ENCODE measurements at regions not wholly inside any gene's neighbourhood (a gene's known extent, or its start where the extent isn't known, plus 50 kb on each side); places are given as distances from the start of the nearest gene placed in this dataset.
A peak's percentile ranks its signal among the peaks of the same experiment; 100 is the strongest.

GRCh38 chr2:3079959-3080948, 297.4 kb downstream of the EIPR1 start:
- no peaks in the 10 kb centered on the region for H3K4me1 ChIP-seq
- no peak overlapping the region for H3K27ac ChIP-seq (replicated peaks in 1 of 4)
- intact Hi-C loops (cut with DNase I): no loop called here
- no peaks in the 10 kb centered on the region for H3K36me3 ChIP-seq
- DNase-seq (ENCODE audit: extremely low spot score): peak; percentile 79
- WGBS: 91% methylated on average over 13 of the region's 14 CpGs
- H3K27me3 ChIP-seq: peaks cover 0 to 4% (median 0%) of the 10 kb centered on the region in 4 donors
- H3K9me3 ChIP-seq: no peaks in the 10 kb centered on the region
- no peak for TF ChIP-seq POLR2AphosphoS5 (IDR thresholded peaks at IDR 0.05)
- TF ChIP-seq POLR2A (IDR thresholded peaks at IDR 0.05; ENCODE audit: low read depth): no peak
- no peak for TF ChIP-seq CTCF (IDR thresholded peaks at IDR 0.05)
- TF ChIP-seq EP300 (IDR thresholded peaks at IDR 0.05): no peak
- H3K4me3 ChIP-seq: no peak overlapping the region

GRCh38 chr2:3079466-3079865, 298.2 kb downstream of the EIPR1 start:
- Histone ChIP-seq H3K27ac (replicated peaks in 1 of 4) (no peak overlapping the region), H3K36me3 (no peaks in the 10 kb centered on the region), H3K9me3 (no peaks in the 10 kb centered on the region), H3K4me1 (no peaks in the 10 kb centered on the region), H3K4me3 (no peak overlapping the region), H3K27me3 (peaks cover 0 to 4% (median 0%) of the 10 kb centered on the region in 4 donors)
- intact Hi-C loops (cut with DNase I): no loop called here
- 95% methylated on average over 2 of the region's 2 CpGs for WGBS
- DNase-seq (ENCODE audit: extremely low spot score): peak; percentile 42
- no peak for TF ChIP-seq EP300 (IDR thresholded peaks at IDR 0.05)
- TF ChIP-seq POLR2AphosphoS5 (IDR thresholded peaks at IDR 0.05): no peak
- TF ChIP-seq POLR2A (IDR thresholded peaks at IDR 0.05; ENCODE audit: low read depth): no peak

- 83% methylated on average over 4 of the region's 4 CpGs for WGBS
- intact Hi-C loops (cut with DNase I): no loop called here
Observed at GRCh38 chr2:3078684-3079083, 298.9 kb downstream of the EIPR1 start.

GRCh38 chr2:3076848-3077642, 300.6 kb downstream of the EIPR1 start:
- 80% methylated on average over 21 of the region's 21 CpGs for WGBS
- Histone ChIP-seq H3K9me3 (no peaks in the 10 kb centered on the region), H3K36me3 (no peaks in the 10 kb centered on the region), H3K4me3 (no peak overlapping the region), H3K27me3 (peaks cover 0 to 8% (median 0%) of the 10 kb centered on the region in 4 donors), H3K4me1 (no peaks in the 10 kb centered on the region), H3K27ac (replicated peaks in 1 of 4) (no peak overlapping the region)
- intact Hi-C loops (cut with DNase I): no loop called here
- DNase-seq (ENCODE audit: extremely low spot score): peak; percentile 80
- TF ChIP-seq POLR2A (IDR thresholded peaks at IDR 0.05; ENCODE audit: low read depth) (no peak), EP300 (IDR thresholded peaks at IDR 0.05) (no peak), CTCF (IDR thresholded peaks at IDR 0.05) (no peak), POLR2AphosphoS5 (IDR thresholded peaks at IDR 0.05) (no peak)

More at GRCh38 chr2:3078684-3079083, 298.9 kb downstream of the EIPR1 start:
- no peak for TF ChIP-seq CTCF (IDR thresholded peaks at IDR 0.05)
- TF ChIP-seq POLR2A (IDR thresholded peaks at IDR 0.05; ENCODE audit: low read depth): no peak
- TF ChIP-seq EP300 (IDR thresholded peaks at IDR 0.05): no peak
- TF ChIP-seq POLR2AphosphoS5 (IDR thresholded peaks at IDR 0.05): no peak
- H3K4me1 ChIP-seq: no peaks in the 10 kb centered on the region
- H3K9me3 ChIP-seq: no peaks in the 10 kb centered on the region
- H3K36me3 ChIP-seq: no peaks in the 10 kb centered on the region
- H3K27me3 ChIP-seq: peaks cover 0 to 10% (median 0%) of the 10 kb centered on the region in 4 donors
- DNase-seq (ENCODE audit: extremely low spot score): peak; percentile 21
- no peak overlapping the region for H3K4me3 ChIP-seq
- H3K27ac ChIP-seq (replicated peaks in 1 of 4): no peak overlapping the region

GRCh38 chr2:3075991-3076340, 301.7 kb downstream of the EIPR1 start:
- Histone ChIP-seq H3K9me3 (no peaks in the 10 kb centered on the region), H3K36me3 (no peaks in the 10 kb centered on the region), H3K4me3 (no peak overlapping the region), H3K27ac (replicated peaks in 1 of 4) (no peak overlapping the region), H3K27me3 (peaks cover 0 to 8% (median 0%) of the 10 kb centered on the region in 4 donors), H3K4me1 (no peaks in the 10 kb centered on the region)
- intact Hi-C loops (cut with DNase I): no loop called here
- 94% methylated on average over 4 of the region's 4 CpGs for WGBS
- TF ChIP-seq CTCF (IDR thresholded peaks at IDR 0.05) (no peak), POLR2AphosphoS5 (IDR thresholded peaks at IDR 0.05) (no peak), POLR2A (IDR thresholded peaks at IDR 0.05; ENCODE audit: low read depth) (no peak), EP300 (IDR thresholded peaks at IDR 0.05) (no peak)
- DNase-seq (ENCODE audit: extremely low spot score): peak; percentile 83
